ENCODE measurements at regions not wholly inside any gene's neighbourhood (a gene's known extent, or its start where the extent isn't known, plus 50 kb on each side); places are given as distances from the start of the nearest gene placed in this dataset.

GRCh38 chr9:90333226-90333625 lies 309.4 kb downstream of the DIRAS2 start:
- Histone ChIP-seq H3K9ac (ENCODE audit: low read depth, low read length) (no peak overlapping the region), H3K4me3 (ENCODE audit: low read depth, low read length) (no peak overlapping the region), H3K27me3 (ENCODE audit: control insufficient read depth, insufficient read depth, low read length) (no peaks in the 10 kb centered on the region), H3K36me3 (ENCODE audit: control insufficient read depth, insufficient read depth, low read length) (no peaks in the 10 kb centered on the region), H3K4me1 (ENCODE audit: control insufficient read depth, insufficient read depth, low read length) (peaks cover 10% of the 10 kb centered on the region), H3K9me3 (ENCODE audit: control insufficient read depth, insufficient read depth, low read length) (no peaks in the 10 kb centered on the region)

- Histone ChIP-seq H3K9me3 (ENCODE audit: control insufficient read depth, insufficient read depth, low read length) (no peaks in the 10 kb centered on the region), H3K4me3 (ENCODE audit: low read depth, low read length) (no peak overlapping the region), H3K9ac (ENCODE audit: low read depth, low read length) (no peak overlapping the region), H3K4me1 (ENCODE audit: control insufficient read depth, insufficient read depth, low read length) (no peaks in the 10 kb centered on the region), H3K27me3 (ENCODE audit: control insufficient read depth, insufficient read depth, low read length) (no peaks in the 10 kb centered on the region), H3K36me3 (ENCODE audit: control insufficient read depth, insufficient read depth, low read length) (no peaks in the 10 kb centered on the region)
These were observed 302.2 kb downstream of the DIRAS2 start for GRCh38 chr9:90340421-90340820.

GRCh38 chr9:90342607-90343006 lies 300.0 kb downstream of the DIRAS2 start:
- Histone ChIP-seq H3K9ac (ENCODE audit: low read depth, low read length) (no peak overlapping the region), H3K27me3 (ENCODE audit: control insufficient read depth, insufficient read depth, low read length) (no peaks in the 10 kb centered on the region), H3K36me3 (ENCODE audit: control insufficient read depth, insufficient read depth, low read length) (no peaks in the 10 kb centered on the region), H3K4me1 (ENCODE audit: control insufficient read depth, insufficient read depth, low read length) (no peaks in the 10 kb centered on the region), H3K4me3 (ENCODE audit: low read depth, low read length) (no peak overlapping the region), H3K9me3 (ENCODE audit: control insufficient read depth, insufficient read depth, low read length) (no peaks in the 10 kb centered on the region)

GRCh38 chr9:90343366-90343765 lies 299.3 kb downstream of the DIRAS2 start:
- Histone ChIP-seq H3K9ac (ENCODE audit: low read depth, low read length) (no peak overlapping the region), H3K4me1 (ENCODE audit: control insufficient read depth, insufficient read depth, low read length) (no peaks in the 10 kb centered on the region), H3K9me3 (ENCODE audit: control insufficient read depth, insufficient read depth, low read length) (no peaks in the 10 kb centered on the region), H3K36me3 (ENCODE audit: control insufficient read depth, insufficient read depth, low read length) (no peaks in the 10 kb centered on the region), H3K4me3 (ENCODE audit: low read depth, low read length) (no peak overlapping the region), H3K27me3 (ENCODE audit: control insufficient read depth, insufficient read depth, low read length) (no peaks in the 10 kb centered on the region)

- Histone ChIP-seq H3K36me3 (ENCODE audit: control insufficient read depth, insufficient read depth, low read length) (no peaks in the 10 kb centered on the region), H3K4me3 (ENCODE audit: low read depth, low read length) (no peak overlapping the region), H3K27me3 (ENCODE audit: control insufficient read depth, insufficient read depth, low read length) (no peaks in the 10 kb centered on the region), H3K9me3 (ENCODE audit: control insufficient read depth, insufficient read depth, low read length) (no peaks in the 10 kb centered on the region), H3K4me1 (ENCODE audit: control insufficient read depth, insufficient read depth, low read length) (no peaks in the 10 kb centered on the region), H3K9ac (ENCODE audit: low read depth, low read length) (no peak overlapping the region)
These were observed 298.6 kb downstream of the DIRAS2 start for GRCh38 chr9:90343991-90344390.

GRCh38 chr9:90365666-90366065 lies 277.0 kb downstream of the DIRAS2 start:
- Histone ChIP-seq H3K9ac (ENCODE audit: low read depth, low read length) (no peak overlapping the region), H3K4me1 (ENCODE audit: control insufficient read depth, insufficient read depth, low read length) (peaks cover 10% of the 10 kb centered on the region), H3K27me3 (ENCODE audit: control insufficient read depth, insufficient read depth, low read length) (no peaks in the 10 kb centered on the region), H3K9me3 (ENCODE audit: control insufficient read depth, insufficient read depth, low read length) (no peaks in the 10 kb centered on the region), H3K36me3 (ENCODE audit: control insufficient read depth, insufficient read depth, low read length) (no peaks in the 10 kb centered on the region), H3K4me3 (ENCODE audit: low read depth, low read length) (no peak overlapping the region)

GRCh38 chr9:90368241-90368640 lies 274.4 kb downstream of the DIRAS2 start:
- H3K4me1 ChIP-seq (ENCODE audit: control insufficient read depth, insufficient read depth, low read length) = peaks cover 10% of the 10 kb centered on the region
- H3K9me3 ChIP-seq (ENCODE audit: control insufficient read depth, insufficient read depth, low read length) = no peaks in the 10 kb centered on the region
- H3K36me3 ChIP-seq (ENCODE audit: control insufficient read depth, insufficient read depth, low read length) = no peaks in the 10 kb centered on the region
- no peak overlapping the region for H3K4me3 ChIP-seq (ENCODE audit: low read depth, low read length)
- H3K27me3 ChIP-seq (ENCODE audit: control insufficient read depth, insufficient read depth, low read length) = no peaks in the 10 kb centered on the region
- H3K9ac ChIP-seq (ENCODE audit: low read depth, low read length) = no peak overlapping the region

- no peak overlapping the region for H3K4me3 ChIP-seq (ENCODE audit: low read depth, low read length)
- no peaks in the 10 kb centered on the region for H3K36me3 ChIP-seq (ENCODE audit: control insufficient read depth, insufficient read depth, low read length)
- H3K27me3 ChIP-seq (ENCODE audit: control insufficient read depth, insufficient read depth, low read length) = no peaks in the 10 kb centered on the region
- peaks cover 10% of the 10 kb centered on the region for H3K4me1 ChIP-seq (ENCODE audit: control insufficient read depth, insufficient read depth, low read length)
- H3K9ac ChIP-seq (ENCODE audit: low read depth, low read length) = no peak overlapping the region
- H3K9me3 ChIP-seq (ENCODE audit: control insufficient read depth, insufficient read depth, low read length) = no peaks in the 10 kb centered on the region
These were observed 273.7 kb downstream of the DIRAS2 start for GRCh38 chr9:90368928-90369327.

GRCh38 chr9:90379771-90380170 lies 262.9 kb downstream of the DIRAS2 start:
- Histone ChIP-seq H3K4me1 (ENCODE audit: control insufficient read depth, insufficient read depth, low read length) (no peaks in the 10 kb centered on the region), H3K36me3 (ENCODE audit: control insufficient read depth, insufficient read depth, low read length) (no peaks in the 10 kb centered on the region), H3K4me3 (ENCODE audit: low read depth, low read length) (no peak overlapping the region), H3K27me3 (ENCODE audit: control insufficient read depth, insufficient read depth, low read length) (no peaks in the 10 kb centered on the region), H3K9ac (ENCODE audit: low read depth, low read length) (no peak overlapping the region), H3K9me3 (ENCODE audit: control insufficient read depth, insufficient read depth, low read length) (no peaks in the 10 kb centered on the region)

GRCh38 chr9:90385146-90385545 lies 257.5 kb downstream of the DIRAS2 start:
- no peaks in the 10 kb centered on the region for H3K9me3 ChIP-seq (ENCODE audit: control insufficient read depth, insufficient read depth, low read length)

GRCh38 chr9:90393365-90394152 lies 249.1 kb downstream of the DIRAS2 start:
- Histone ChIP-seq H3K36me3 (ENCODE audit: control insufficient read depth, insufficient read depth, low read length) (no peaks in the 10 kb centered on the region), H3K4me1 (ENCODE audit: control insufficient read depth, insufficient read depth, low read length) (no peaks in the 10 kb centered on the region), H3K27me3 (ENCODE audit: control insufficient read depth, insufficient read depth, low read length) (no peaks in the 10 kb centered on the region), H3K9ac (ENCODE audit: low read depth, low read length) (no peak overlapping the region), H3K4me3 (ENCODE audit: low read depth, low read length) (no peak overlapping the region), H3K9me3 (ENCODE audit: control insufficient read depth, insufficient read depth, low read length) (no peaks in the 10 kb centered on the region)

More at GRCh38 chr9:90385146-90385545, 257.5 kb downstream of the DIRAS2 start:
- Histone ChIP-seq H3K36me3 (ENCODE audit: control insufficient read depth, insufficient read depth, low read length) (no peaks in the 10 kb centered on the region), H3K4me3 (ENCODE audit: low read depth, low read length) (no peak overlapping the region), H3K4me1 (ENCODE audit: control insufficient read depth, insufficient read depth, low read length) (no peaks in the 10 kb centered on the region), H3K27me3 (ENCODE audit: control insufficient read depth, insufficient read depth, low read length) (no peaks in the 10 kb centered on the region), H3K9ac (ENCODE audit: low read depth, low read length) (no peak overlapping the region)

- Histone ChIP-seq H3K9me3 (ENCODE audit: control insufficient read depth, insufficient read depth, low read length) (no peaks in the 10 kb centered on the region), H3K27me3 (ENCODE audit: control insufficient read depth, insufficient read depth, low read length) (no peaks in the 10 kb centered on the region), H3K9ac (ENCODE audit: low read depth, low read length) (no peak overlapping the region), H3K4me1 (ENCODE audit: control insufficient read depth, insufficient read depth, low read length) (no peaks in the 10 kb centered on the region), H3K36me3 (ENCODE audit: control insufficient read depth, insufficient read depth, low read length) (no peaks in the 10 kb centered on the region), H3K4me3 (ENCODE audit: low read depth, low read length) (no peak overlapping the region)
These were observed 247.8 kb downstream of the DIRAS2 start for GRCh38 chr9:90394871-90395270.
